ENCODE measurements at regions not wholly inside any gene's neighbourhood (a gene's known extent, or its start where the extent isn't known, plus 50 kb on each side); places are given as distances from the start of the nearest gene placed in this dataset.

DNA sequence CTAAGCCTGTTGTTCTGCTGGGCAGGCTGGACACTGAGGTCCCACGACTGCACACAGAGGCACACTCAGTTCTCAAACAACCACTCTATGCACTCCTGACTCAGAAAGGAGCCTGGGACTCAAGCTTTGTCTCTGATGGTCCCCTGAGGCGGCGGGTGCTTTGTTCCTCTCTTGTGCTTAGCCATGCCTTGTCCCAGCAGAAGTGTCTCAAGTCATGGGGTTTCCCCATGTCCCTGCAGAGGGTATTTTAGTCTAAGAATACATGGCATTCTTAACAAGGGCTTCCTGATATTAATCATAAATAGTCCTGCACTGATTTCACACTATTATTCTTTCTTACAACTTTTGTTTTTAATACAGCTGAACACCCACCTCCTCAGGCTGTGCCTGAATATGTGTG lies 72.5 kb downstream of the CXCL12 start:
- TF ChIP-seq POLR2A (IDR thresholded peaks at IDR 0.05; ENCODE audit: low read length), result no peak
- TF ChIP-seq GATA1 (IDR thresholded peaks at IDR 0.05; ENCODE audit: low read depth, low read length), result no peak
